Inflammatory macrophage treated with lipopolysaccharide for 4 hours (primary cell): ENCODE measurements at regions not wholly inside any gene's neighbourhood (a gene's known extent, or its start where the extent isn't known, plus 50 kb on each side); places are given as distances from the start of the nearest gene placed in this dataset.
"Not testable (repeated sequence)": the region's sequence is repeated elsewhere in the genome, so short reads cannot be mapped to it uniquely, and the experiment has no call there.

Source experiments
- DNase-seq: peaks from one replicate; pipeline ENCODE4 v3.0.0-alpha.2; 2020

GRCh38 chr13:62502588-62502987 lies 1086.9 kb upstream of the PCDH20 start:
- no peak for DNase-seq

GRCh38 chr13:62489731-62490130 lies 1074.1 kb upstream of the PCDH20 start:
- no peak for DNase-seq

- no peak for DNase-seq
Observed at GRCh38 chr13:62483774-62484173, 1068.1 kb upstream of the PCDH20 start.

- DNase-seq, result no peak
Observed at GRCh38 chr13:62482351-62482750, 1066.7 kb upstream of the PCDH20 start.

GRCh38 chr13:62473944-62474237 lies 1058.2 kb upstream of the PCDH20 start:
- DNase-seq, result no peak

GRCh38 chr13:62473190-62473943 lies 1057.7 kb upstream of the PCDH20 start:
- no peak for DNase-seq

- DNase-seq, result no peak
Observed at GRCh38 chr13:62453761-62454160, 1038.1 kb upstream of the PCDH20 start.

GRCh38 chr13:62450759-62451158 lies 1035.1 kb upstream of the PCDH20 start:
- no peak for DNase-seq

- not testable (repeated sequence) for DNase-seq
Observed at GRCh38 chr13:62447771-62448382, 1032.2 kb upstream of the PCDH20 start.

- DNase-seq, result no peak
Observed at GRCh38 chr13:62444805-62445204, 1029.2 kb upstream of the PCDH20 start.

- no peak for DNase-seq
Observed at GRCh38 chr13:62434081-62434480, 1018.4 kb upstream of the PCDH20 start.

- no peak for DNase-seq
Observed at GRCh38 chr13:62433660-62434059, 1018.0 kb upstream of the PCDH20 start.

- DNase-seq, result no peak
Observed at GRCh38 chr13:62432906-62433305, 1017.3 kb upstream of the PCDH20 start.

- no peak for DNase-seq
Observed at GRCh38 chr13:62432295-62432694, 1016.6 kb upstream of the PCDH20 start.

- no peak for DNase-seq
Observed at GRCh38 chr13:62431852-62432251, 1016.2 kb upstream of the PCDH20 start.

- DNase-seq, result no peak
Observed at GRCh38 chr13:62418872-62419271, 1003.2 kb upstream of the PCDH20 start.

- DNase-seq, result no peak
Observed at GRCh38 chr13:62418376-62418775, 1002.7 kb upstream of the PCDH20 start.

GRCh38 chr13:62407871-62408270 lies 992.2 kb upstream of the PCDH20 start:
- no peak for DNase-seq

GRCh38 chr13:62388515-62388914 lies 972.9 kb upstream of the PCDH20 start:
- DNase-seq, result no peak

- DNase-seq, result no peak
Observed at GRCh38 chr13:62387647-62388046, 972.0 kb upstream of the PCDH20 start.

GRCh38 chr13:62379241-62379640 lies 963.6 kb upstream of the PCDH20 start:
- DNase-seq, result not testable (repeated sequence)

GRCh38 chr13:62377838-62378237 lies 962.2 kb upstream of the PCDH20 start:
- DNase-seq, result no peak

GRCh38 chr13:62375653-62376052 lies 960.0 kb upstream of the PCDH20 start:
- DNase-seq, result no peak

- no peak for DNase-seq
Observed at GRCh38 chr13:62371737-62372136, 956.1 kb upstream of the PCDH20 start.

- not testable (repeated sequence) for DNase-seq
Observed at GRCh38 chr13:62367971-62368370, 952.3 kb upstream of the PCDH20 start.
